ENCODE measurements at regions not wholly inside any gene's neighbourhood (a gene's known extent, or its start where the extent isn't known, plus 50 kb on each side); places are given as distances from the start of the nearest gene placed in this dataset.

DNA sequence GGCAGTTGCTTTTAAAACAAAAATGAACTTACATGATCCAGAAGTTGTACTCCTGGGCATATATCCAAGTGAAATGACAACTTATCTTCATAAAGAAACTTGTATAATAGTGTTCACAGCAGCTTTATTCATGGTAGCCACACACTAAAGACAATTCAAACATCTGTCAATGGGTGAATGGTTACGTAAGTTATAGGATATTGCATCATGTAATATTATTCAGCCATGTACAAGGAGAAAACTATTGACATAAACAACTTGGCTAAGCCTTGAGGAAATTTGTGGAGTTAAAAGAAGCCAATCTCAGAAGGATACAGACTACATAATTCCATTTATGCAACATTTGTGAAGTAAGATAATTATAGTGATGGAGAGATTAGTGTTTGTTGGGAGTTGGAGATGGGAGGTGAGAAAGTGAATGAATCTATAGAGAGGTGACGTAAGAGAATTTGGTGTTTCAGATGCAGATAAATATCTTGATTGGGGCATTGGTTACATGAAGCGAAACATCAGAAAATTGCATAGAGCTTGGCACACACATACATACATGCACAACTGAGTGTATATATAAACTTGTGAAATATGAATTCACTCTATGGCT lies 49.9 kb upstream of the GRIK1 start:
- TF ChIP-seq, protein P1, sequence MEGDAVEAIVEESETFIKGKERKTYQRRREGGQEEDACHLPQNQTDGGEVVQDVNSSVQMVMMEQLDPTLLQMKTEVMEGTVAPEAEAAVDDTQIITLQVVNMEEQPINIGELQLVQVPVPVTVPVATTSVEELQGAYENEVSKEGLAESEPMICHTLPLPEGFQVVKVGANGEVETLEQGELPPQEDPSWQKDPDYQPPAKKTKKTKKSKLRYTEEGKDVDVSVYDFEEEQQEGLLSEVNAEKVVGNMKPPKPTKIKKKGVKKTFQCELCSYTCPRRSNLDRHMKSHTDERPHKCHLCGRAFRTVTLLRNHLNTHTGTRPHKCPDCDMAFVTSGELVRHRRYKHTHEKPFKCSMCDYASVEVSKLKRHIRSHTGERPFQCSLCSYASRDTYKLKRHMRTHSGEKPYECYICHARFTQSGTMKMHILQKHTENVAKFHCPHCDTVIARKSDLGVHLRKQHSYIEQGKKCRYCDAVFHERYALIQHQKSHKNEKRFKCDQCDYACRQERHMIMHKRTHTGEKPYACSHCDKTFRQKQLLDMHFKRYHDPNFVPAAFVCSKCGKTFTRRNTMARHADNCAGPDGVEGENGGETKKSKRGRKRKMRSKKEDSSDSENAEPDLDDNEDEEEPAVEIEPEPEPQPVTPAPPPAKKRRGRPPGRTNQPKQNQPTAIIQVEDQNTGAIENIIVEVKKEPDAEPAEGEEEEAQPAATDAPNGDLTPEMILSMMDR (IDR thresholded peaks at IDR 0.05; ENCODE audit: low read depth, low read length, missing input control) = no peak
- TF ChIP-seq JUND (IDR thresholded peaks at IDR 0.05) = no peak
- TF ChIP-seq TAF1 (conservative IDR thresholded peaks at IDR 0.05) = no peak
- TF ChIP-seq, protein P2, sequence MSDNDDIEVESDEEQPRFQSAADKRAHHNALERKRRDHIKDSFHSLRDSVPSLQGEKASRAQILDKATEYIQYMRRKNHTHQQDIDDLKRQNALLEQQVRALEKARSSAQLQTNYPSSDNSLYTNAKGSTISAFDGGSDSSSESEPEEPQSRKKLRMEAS (IDR thresholded peaks at IDR 0.05) = no peak
- no peak for TF ChIP-seq GABPA (IDR thresholded peaks at IDR 0.05 in 1 of 2, conservative IDR thresholded peaks at IDR 0.05 in 1 of 2)
- TF ChIP-seq SP1 (IDR thresholded peaks at IDR 0.05) = no peak
- TF ChIP-seq YY1 (IDR thresholded peaks at IDR 0.05) = no peak
- TF ChIP-seq RXRA (IDR thresholded peaks at IDR 0.05) = no peak
- no peak for TF ChIP-seq EGR1 (IDR thresholded peaks at IDR 0.05; ENCODE audit: low read depth in 2 of 2)
- TF ChIP-seq RAD21 (IDR thresholded peaks at IDR 0.05) = no peak
- TF ChIP-seq, protein P3, sequence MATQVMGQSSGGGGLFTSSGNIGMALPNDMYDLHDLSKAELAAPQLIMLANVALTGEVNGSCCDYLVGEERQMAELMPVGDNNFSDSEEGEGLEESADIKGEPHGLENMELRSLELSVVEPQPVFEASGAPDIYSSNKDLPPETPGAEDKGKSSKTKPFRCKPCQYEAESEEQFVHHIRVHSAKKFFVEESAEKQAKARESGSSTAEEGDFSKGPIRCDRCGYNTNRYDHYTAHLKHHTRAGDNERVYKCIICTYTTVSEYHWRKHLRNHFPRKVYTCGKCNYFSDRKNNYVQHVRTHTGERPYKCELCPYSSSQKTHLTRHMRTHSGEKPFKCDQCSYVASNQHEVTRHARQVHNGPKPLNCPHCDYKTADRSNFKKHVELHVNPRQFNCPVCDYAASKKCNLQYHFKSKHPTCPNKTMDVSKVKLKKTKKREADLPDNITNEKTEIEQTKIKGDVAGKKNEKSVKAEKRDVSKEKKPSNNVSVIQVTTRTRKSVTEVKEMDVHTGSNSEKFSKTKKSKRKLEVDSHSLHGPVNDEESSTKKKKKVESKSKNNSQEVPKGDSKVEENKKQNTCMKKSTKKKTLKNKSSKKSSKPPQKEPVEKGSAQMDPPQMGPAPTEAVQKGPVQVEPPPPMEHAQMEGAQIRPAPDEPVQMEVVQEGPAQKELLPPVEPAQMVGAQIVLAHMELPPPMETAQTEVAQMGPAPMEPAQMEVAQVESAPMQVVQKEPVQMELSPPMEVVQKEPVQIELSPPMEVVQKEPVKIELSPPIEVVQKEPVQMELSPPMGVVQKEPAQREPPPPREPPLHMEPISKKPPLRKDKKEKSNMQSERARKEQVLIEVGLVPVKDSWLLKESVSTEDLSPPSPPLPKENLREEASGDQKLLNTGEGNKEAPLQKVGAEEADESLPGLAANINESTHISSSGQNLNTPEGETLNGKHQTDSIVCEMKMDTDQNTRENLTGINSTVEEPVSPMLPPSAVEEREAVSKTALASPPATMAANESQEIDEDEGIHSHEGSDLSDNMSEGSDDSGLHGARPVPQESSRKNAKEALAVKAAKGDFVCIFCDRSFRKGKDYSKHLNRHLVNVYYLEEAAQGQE (IDR thresholded peaks at IDR 0.05) = no peak
